ENCODE measurements at regions not wholly inside any gene's neighbourhood (a gene's known extent, or its start where the extent isn't known, plus 50 kb on each side); places are given as distances from the start of the nearest gene placed in this dataset.

GRCh38 chr15:87196498-87196897 is 1060.0 kb downstream of the NTRK3 start:
- Histone ChIP-seq H3K4me3 (ENCODE audit: low read length) (no peak overlapping the region), H3K9ac (ENCODE audit: low read depth, low read length) (no peak overlapping the region), H3K4me1 (ENCODE audit: control insufficient read depth, insufficient read depth, low read length) (no peaks in the 10 kb centered on the region), H3K27me3 (ENCODE audit: control insufficient read depth, insufficient read depth, low read length) (peaks cover 9% of the 10 kb centered on the region), H3K36me3 (ENCODE audit: insufficient read depth, low read length) (no peaks in the 10 kb centered on the region), H3K9me3 (replicated peaks; ENCODE audit: low read length) (no peaks in the 10 kb centered on the region), H3K4me2 (ENCODE audit: low read length) (no peak overlapping the region)

- Histone ChIP-seq H3K9ac (ENCODE audit: low read depth, low read length) (no peak overlapping the region), H3K27me3 (ENCODE audit: control insufficient read depth, insufficient read depth, low read length) (peaks cover 8% of the 10 kb centered on the region), H3K9me3 (replicated peaks; ENCODE audit: low read length) (no peaks in the 10 kb centered on the region), H3K4me1 (ENCODE audit: control insufficient read depth, insufficient read depth, low read length) (no peaks in the 10 kb centered on the region), H3K4me2 (ENCODE audit: low read length) (no peak overlapping the region), H3K4me3 (ENCODE audit: low read length) (no peak overlapping the region), H3K36me3 (ENCODE audit: insufficient read depth, low read length) (no peaks in the 10 kb centered on the region)
Observed at GRCh38 chr15:87193481-87193880, 1063.1 kb downstream of the NTRK3 start.

- Histone ChIP-seq H3K27me3 (ENCODE audit: control insufficient read depth, insufficient read depth, low read length) (no peaks in the 10 kb centered on the region), H3K36me3 (ENCODE audit: insufficient read depth, low read length) (no peaks in the 10 kb centered on the region), H3K9me3 (replicated peaks; ENCODE audit: low read length) (no peaks in the 10 kb centered on the region), H3K9ac (ENCODE audit: low read depth, low read length) (no peak overlapping the region), H3K4me2 (ENCODE audit: low read length) (no peak overlapping the region), H3K4me1 (ENCODE audit: control insufficient read depth, insufficient read depth, low read length) (no peaks in the 10 kb centered on the region), H3K4me3 (ENCODE audit: low read length) (no peak overlapping the region)
Observed at GRCh38 chr15:87167706-87168105, 1088.0 kb downstream of the AGBL1 start.

- no peak overlapping the region for H3K4me3 ChIP-seq (ENCODE audit: low read length)
- no peak overlapping the region for H3K9ac ChIP-seq (ENCODE audit: low read depth, low read length)
- H3K4me2 ChIP-seq (ENCODE audit: low read length): no peak overlapping the region
- H3K9me3 ChIP-seq (replicated peaks; ENCODE audit: low read length): no peaks in the 10 kb centered on the region
- H3K27me3 ChIP-seq (ENCODE audit: control insufficient read depth, insufficient read depth, low read length): no peaks in the 10 kb centered on the region
- H3K36me3 ChIP-seq (ENCODE audit: insufficient read depth, low read length): no peaks in the 10 kb centered on the region
- no peaks in the 10 kb centered on the region for H3K4me1 ChIP-seq (ENCODE audit: control insufficient read depth, insufficient read depth, low read length)
Observed at GRCh38 chr15:87167055-87167454, 1087.4 kb downstream of the AGBL1 start.

- Histone ChIP-seq H3K4me1 (ENCODE audit: control insufficient read depth, insufficient read depth, low read length) (no peaks in the 10 kb centered on the region), H3K9me3 (replicated peaks; ENCODE audit: low read length) (no peaks in the 10 kb centered on the region), H3K9ac (ENCODE audit: low read depth, low read length) (no peak overlapping the region), H3K36me3 (ENCODE audit: insufficient read depth, low read length) (no peaks in the 10 kb centered on the region), H3K27me3 (ENCODE audit: control insufficient read depth, insufficient read depth, low read length) (no peaks in the 10 kb centered on the region), H3K4me2 (ENCODE audit: low read length) (no peak overlapping the region), H3K4me3 (ENCODE audit: low read length) (no peak overlapping the region)
Observed at GRCh38 chr15:87155771-87156170, 1076.1 kb downstream of the AGBL1 start.

- H3K36me3 ChIP-seq (ENCODE audit: insufficient read depth, low read length): no peaks in the 10 kb centered on the region
- H3K9ac ChIP-seq (ENCODE audit: low read depth, low read length): no peak overlapping the region
- H3K27me3 ChIP-seq (ENCODE audit: control insufficient read depth, insufficient read depth, low read length): no peaks in the 10 kb centered on the region
- H3K9me3 ChIP-seq (replicated peaks; ENCODE audit: low read length): no peaks in the 10 kb centered on the region
- no peak overlapping the region for H3K4me3 ChIP-seq (ENCODE audit: low read length)
- no peaks in the 10 kb centered on the region for H3K4me1 ChIP-seq (ENCODE audit: control insufficient read depth, insufficient read depth, low read length)
- no peak overlapping the region for H3K4me2 ChIP-seq (ENCODE audit: low read length)
Observed at GRCh38 chr15:87154761-87155160, 1075.1 kb downstream of the AGBL1 start.

GRCh38 chr15:87151202-87151748 is 1071.6 kb downstream of the AGBL1 start:
- H3K4me1 ChIP-seq (ENCODE audit: control insufficient read depth, insufficient read depth, low read length): no peaks in the 10 kb centered on the region
- H3K4me3 ChIP-seq (ENCODE audit: low read length): no peak overlapping the region
- H3K27me3 ChIP-seq (ENCODE audit: control insufficient read depth, insufficient read depth, low read length): no peaks in the 10 kb centered on the region
- no peak overlapping the region for H3K9ac ChIP-seq (ENCODE audit: low read depth, low read length)
- H3K9me3 ChIP-seq (replicated peaks; ENCODE audit: low read length): no peaks in the 10 kb centered on the region
- no peak overlapping the region for H3K4me2 ChIP-seq (ENCODE audit: low read length)
- no peaks in the 10 kb centered on the region for H3K36me3 ChIP-seq (ENCODE audit: insufficient read depth, low read length)

- Histone ChIP-seq H3K4me2 (ENCODE audit: low read length) (no peak overlapping the region), H3K4me3 (ENCODE audit: low read length) (no peak overlapping the region), H3K9me3 (replicated peaks; ENCODE audit: low read length) (no peaks in the 10 kb centered on the region), H3K4me1 (ENCODE audit: control insufficient read depth, insufficient read depth, low read length) (no peaks in the 10 kb centered on the region), H3K36me3 (ENCODE audit: insufficient read depth, low read length) (no peaks in the 10 kb centered on the region), H3K27me3 (ENCODE audit: control insufficient read depth, insufficient read depth, low read length) (no peaks in the 10 kb centered on the region), H3K9ac (ENCODE audit: low read depth, low read length) (no peak overlapping the region)
Observed at GRCh38 chr15:87145696-87146095, 1066.0 kb downstream of the AGBL1 start.

GRCh38 chr15:87144775-87145174 is 1065.1 kb downstream of the AGBL1 start:
- Histone ChIP-seq H3K9me3 (replicated peaks; ENCODE audit: low read length) (no peaks in the 10 kb centered on the region), H3K27me3 (ENCODE audit: control insufficient read depth, insufficient read depth, low read length) (no peaks in the 10 kb centered on the region), H3K36me3 (ENCODE audit: insufficient read depth, low read length) (no peaks in the 10 kb centered on the region), H3K4me3 (ENCODE audit: low read length) (no peak overlapping the region), H3K9ac (ENCODE audit: low read depth, low read length) (no peak overlapping the region), H3K4me1 (ENCODE audit: control insufficient read depth, insufficient read depth, low read length) (no peaks in the 10 kb centered on the region), H3K4me2 (ENCODE audit: low read length) (no peak overlapping the region)

- no peak overlapping the region for H3K4me2 ChIP-seq (ENCODE audit: low read length)
- H3K9ac ChIP-seq (ENCODE audit: low read depth, low read length): no peak overlapping the region
- no peaks in the 10 kb centered on the region for H3K9me3 ChIP-seq (replicated peaks; ENCODE audit: low read length)
- H3K4me1 ChIP-seq (ENCODE audit: control insufficient read depth, insufficient read depth, low read length): no peaks in the 10 kb centered on the region
- H3K27me3 ChIP-seq (ENCODE audit: control insufficient read depth, insufficient read depth, low read length): no peaks in the 10 kb centered on the region
- no peaks in the 10 kb centered on the region for H3K36me3 ChIP-seq (ENCODE audit: insufficient read depth, low read length)
- no peak overlapping the region for H3K4me3 ChIP-seq (ENCODE audit: low read length)
Observed at GRCh38 chr15:87142096-87142495, 1062.4 kb downstream of the AGBL1 start.

GRCh38 chr15:87135109-87135508 is 1055.4 kb downstream of the AGBL1 start:
- Histone ChIP-seq H3K4me2 (ENCODE audit: low read length) (no peak overlapping the region), H3K9ac (ENCODE audit: low read depth, low read length) (no peak overlapping the region), H3K4me1 (ENCODE audit: control insufficient read depth, insufficient read depth, low read length) (no peaks in the 10 kb centered on the region), H3K27me3 (ENCODE audit: control insufficient read depth, insufficient read depth, low read length) (no peaks in the 10 kb centered on the region), H3K9me3 (replicated peaks; ENCODE audit: low read length) (no peaks in the 10 kb centered on the region), H3K36me3 (ENCODE audit: insufficient read depth, low read length) (no peaks in the 10 kb centered on the region), H3K4me3 (ENCODE audit: low read length) (no peak overlapping the region)

- Histone ChIP-seq H3K9me3 (replicated peaks; ENCODE audit: low read length) (no peaks in the 10 kb centered on the region), H3K9ac (ENCODE audit: low read depth, low read length) (no peak overlapping the region), H3K27me3 (ENCODE audit: control insufficient read depth, insufficient read depth, low read length) (no peaks in the 10 kb centered on the region), H3K4me1 (ENCODE audit: control insufficient read depth, insufficient read depth, low read length) (no peaks in the 10 kb centered on the region), H3K4me3 (ENCODE audit: low read length) (no peak overlapping the region), H3K4me2 (ENCODE audit: low read length) (no peak overlapping the region), H3K36me3 (ENCODE audit: insufficient read depth, low read length) (no peaks in the 10 kb centered on the region)
Observed at GRCh38 chr15:87133704-87134103, 1054.0 kb downstream of the AGBL1 start.

Measured in skeletal muscle satellite cell (primary cell).